ENCODE measurements at regions not wholly inside any gene's neighbourhood (a gene's known extent, or its start where the extent isn't known, plus 50 kb on each side); places are given as distances from the start of the nearest gene placed in this dataset.

GRCh38 chr16:9595393-9595792 is 503.9 kb downstream of the HAPSTR1 start:
- dilution Hi-C loops (cut with MboI; ENCODE audit: extremely low pct_ligation_motif_present, low sequenced_read_pairs) = no loop called here

More at GRCh38 chr16:9595393-9595792, 503.9 kb downstream of the HAPSTR1 start:
- H3K27ac ChIP-seq (ENCODE audit: insufficient read depth, low read depth, low read length) = no peak overlapping the region
- TF ChIP-seq GATA2 (IDR thresholded peaks at IDR 0.05; ENCODE audit: insufficient read depth, insufficient read length, low read depth, low read length) (no peak), JUN (IDR thresholded peaks at IDR 0.05; ENCODE audit: borderline replicate concordance, insufficient read depth, insufficient read length, low read depth) (no peak), EZH2 (IDR thresholded peaks at IDR 0.05; ENCODE audit: borderline replicate concordance, low read depth, low read length, severe bottlenecking) (no peak), MYC (IDR thresholded peaks at IDR 0.05; ENCODE audit: low read depth, low read length) (no peak), MAX (IDR thresholded peaks at IDR 0.05; ENCODE audit: insufficient read depth, insufficient read length) (no peak), CTCF (IDR thresholded peaks at IDR 0.05; ENCODE audit: extremely low read depth in 1 of 2, insufficient read depth in 1 of 2, low read depth in 1 of 2, low read length in 2 of 2) (no peak), POLR2AphosphoS5 (IDR thresholded peaks at IDR 0.05; ENCODE audit: insufficient read depth, low read depth, low read length) (no peak), FOS (IDR thresholded peaks at IDR 0.05; ENCODE audit: borderline replicate concordance, insufficient read depth, low read length) (no peak), POLR2A (IDR thresholded peaks at IDR 0.05; ENCODE audit: low read depth, low read length) (no peak)
- ChIA-PET CTCF (no interaction called here), POLR2A (no interaction called here)
- no peaks in the 10 kb centered on the region for H3K79me2 ChIP-seq (ENCODE audit: control insufficient read depth, insufficient read depth, low read length)
- peaks cover 2% of the 10 kb centered on the region for H3K9me3 ChIP-seq (replicated peaks; ENCODE audit: control insufficient read depth, insufficient read depth, low read length)
- intact Hi-C loops (cut with micrococcal nuclease) = no loop called here
- H4K20me1 ChIP-seq (replicated peaks; ENCODE audit: control insufficient read depth, extremely low read depth, insufficient read depth, low read length) = no peaks in the 10 kb centered on the region
- no peak for DNase-seq (ENCODE audit: low read depth, low spot score)
- no peak overlapping the region for H3K4me3 ChIP-seq (replicated peaks in 1 of 3; ENCODE audit: insufficient read depth in 1 of 3, low read depth in 1 of 3, low read length in 3 of 3)
- no peak for FAIRE-seq
- BruUV-seq (replicated peaks) = no TSS peak
- H3K36me3 ChIP-seq (ENCODE audit: control insufficient read depth in 2 of 2, extremely low read depth in 1 of 2, insufficient read depth in 2 of 2, low read length in 2 of 2) = no peaks in the 10 kb centered on the region
- no peaks in the 10 kb centered on the region for H3K27me3 ChIP-seq (ENCODE audit: control insufficient read depth in 2 of 2, insufficient read depth in 2 of 2, low read length in 2 of 2)
- H3K9ac ChIP-seq (replicated peaks; ENCODE audit: extremely low read depth, insufficient read depth, low read length) = no peak overlapping the region
- no peaks in the 10 kb centered on the region for H3K4me1 ChIP-seq (ENCODE audit: control insufficient read depth, extremely low read depth, insufficient read depth, low read length)
- H2AFZ ChIP-seq (ENCODE audit: low read depth, low read length) = no peak overlapping the region
- no peaks in the 10 kb centered on the region for H3K9me1 ChIP-seq (replicated peaks; ENCODE audit: control insufficient read depth, extremely low read depth, insufficient read depth, low read length)
- no peak overlapping the region for H3K4me2 ChIP-seq (ENCODE audit: insufficient read depth, low read length)
